ENCODE measurements at regions not wholly inside any gene's neighbourhood (a gene's known extent, or its start where the extent isn't known, plus 50 kb on each side); places are given as distances from the start of the nearest gene placed in this dataset.
"Not testable (repeated sequence)": the region's sequence is repeated elsewhere in the genome, so short reads cannot be mapped to it uniquely, and the experiment has no call there.

- DNase-seq (ENCODE audit: low spot score) = no peak
- Mint-ChIP-seq H3K27ac (no peak overlapping the region), H3K4me1 (ENCODE audit: low read depth) (no peaks in the 10 kb centered on the region), H3K27me3 (ENCODE audit: low read depth) (peaks cover under 1% of the 10 kb centered on the region), H3K4me3 (ENCODE audit: low read depth) (no peak overlapping the region), H3K9me3 (peaks cover 5% of the 10 kb centered on the region), H3K36me3 (ENCODE audit: low read depth) (no peaks in the 10 kb centered on the region)
- intact Hi-C loops (cut with micrococcal nuclease) = no loop called here
These were observed 297.5 kb downstream of the AGTPBP1 start for GRCh38 chr9:85444243-85444642.

- Mint-ChIP-seq H3K4me3 (ENCODE audit: low read depth) (no peak overlapping the region), H3K9me3 (peaks cover 5% of the 10 kb centered on the region)
These were observed 298.6 kb downstream of the AGTPBP1 start for GRCh38 chr9:85443190-85443598.

GRCh38 chr9:85439791-85440190 is 302.0 kb downstream of the AGTPBP1 start:
- H3K9me3 Mint-ChIP-seq = no peaks in the 10 kb centered on the region

More at GRCh38 chr9:85443190-85443598, 298.6 kb downstream of the AGTPBP1 start:
- Mint-ChIP-seq H3K27ac (no peak overlapping the region), H3K27me3 (ENCODE audit: low read depth) (no peaks in the 10 kb centered on the region), H3K4me1 (ENCODE audit: low read depth) (no peaks in the 10 kb centered on the region), H3K36me3 (ENCODE audit: low read depth) (no peaks in the 10 kb centered on the region)
- DNase-seq (ENCODE audit: low spot score) = no peak
- intact Hi-C loops (cut with micrococcal nuclease) = no loop called here

GRCh38 chr9:85433956-85434355 is 307.8 kb downstream of the AGTPBP1 start:
- H3K27ac Mint-ChIP-seq; DNase-seq (ENCODE audit: low spot score); H3K36me3 Mint-ChIP-seq (ENCODE audit: low read depth); intact Hi-C loops (cut with micrococcal nuclease); H3K9me3 Mint-ChIP-seq; H3K4me1 Mint-ChIP-seq (ENCODE audit: low read depth); H3K27me3 Mint-ChIP-seq (ENCODE audit: low read depth); H3K4me3 Mint-ChIP-seq (ENCODE audit: low read depth): not testable (repeated sequence)

More at GRCh38 chr9:85439791-85440190, 302.0 kb downstream of the AGTPBP1 start:
- no peak for DNase-seq (ENCODE audit: low spot score)
- Mint-ChIP-seq H3K27me3 (ENCODE audit: low read depth) (no peaks in the 10 kb centered on the region), H3K4me1 (ENCODE audit: low read depth) (no peaks in the 10 kb centered on the region), H3K36me3 (ENCODE audit: low read depth) (no peaks in the 10 kb centered on the region), H3K27ac (no peak overlapping the region), H3K4me3 (ENCODE audit: low read depth) (no peak overlapping the region)
- intact Hi-C loops (cut with micrococcal nuclease) = no loop called here

- H3K4me3 Mint-ChIP-seq (ENCODE audit: low read depth); H3K9me3 Mint-ChIP-seq; intact Hi-C loops (cut with micrococcal nuclease); DNase-seq (ENCODE audit: low spot score); H3K36me3 Mint-ChIP-seq (ENCODE audit: low read depth); H3K4me1 Mint-ChIP-seq (ENCODE audit: low read depth); H3K27ac Mint-ChIP-seq; H3K27me3 Mint-ChIP-seq (ENCODE audit: low read depth): not testable (repeated sequence)
These were observed 308.2 kb downstream of the AGTPBP1 start for GRCh38 chr9:85433551-85433950.

GRCh38 chr9:85433046-85433445 is 308.7 kb downstream of the AGTPBP1 start:
- H3K27me3 Mint-ChIP-seq (ENCODE audit: low read depth) = peaks cover 3% of the 10 kb centered on the region
- intact Hi-C loops (cut with micrococcal nuclease) = no loop called here
- no peaks in the 10 kb centered on the region for H3K4me1 Mint-ChIP-seq (ENCODE audit: low read depth)
- H3K27ac Mint-ChIP-seq = no peak overlapping the region
- H3K36me3 Mint-ChIP-seq (ENCODE audit: low read depth) = no peaks in the 10 kb centered on the region
- H3K4me3 Mint-ChIP-seq (ENCODE audit: low read depth) = no peak overlapping the region
- DNase-seq (ENCODE audit: low spot score) = no peak
- no peaks in the 10 kb centered on the region for H3K9me3 Mint-ChIP-seq

GRCh38 chr9:85432599-85432998 is 309.2 kb downstream of the AGTPBP1 start:
- H3K4me1 Mint-ChIP-seq (ENCODE audit: low read depth) = no peaks in the 10 kb centered on the region
- H3K36me3 Mint-ChIP-seq (ENCODE audit: low read depth) = no peaks in the 10 kb centered on the region
- H3K4me3 Mint-ChIP-seq (ENCODE audit: low read depth) = no peak overlapping the region
- H3K27ac Mint-ChIP-seq = no peak overlapping the region
- no peaks in the 10 kb centered on the region for H3K9me3 Mint-ChIP-seq
- peaks cover 3% of the 10 kb centered on the region for H3K27me3 Mint-ChIP-seq (ENCODE audit: low read depth)
- intact Hi-C loops (cut with micrococcal nuclease) = no loop called here
- no peak for DNase-seq (ENCODE audit: low spot score)

GRCh38 chr9:85431339-85432102 is 310.2 kb downstream of the AGTPBP1 start:
- Mint-ChIP-seq H3K27me3 (ENCODE audit: low read depth) (peaks cover 3% of the 10 kb centered on the region), H3K27ac (no peak overlapping the region), H3K4me1 (ENCODE audit: low read depth) (no peaks in the 10 kb centered on the region), H3K36me3 (ENCODE audit: low read depth) (no peaks in the 10 kb centered on the region), H3K4me3 (ENCODE audit: low read depth) (no peak overlapping the region), H3K9me3 (no peaks in the 10 kb centered on the region)
- intact Hi-C loops (cut with micrococcal nuclease) = no loop called here
- DNase-seq (ENCODE audit: low spot score) = no peak

GRCh38 chr9:85430659-85431338 is 311.0 kb downstream of the AGTPBP1 start:
- no peaks in the 10 kb centered on the region for H3K4me1 Mint-ChIP-seq (ENCODE audit: low read depth)
- H3K27me3 Mint-ChIP-seq (ENCODE audit: low read depth) = peaks cover 5% of the 10 kb centered on the region
- H3K36me3 Mint-ChIP-seq (ENCODE audit: low read depth) = no peaks in the 10 kb centered on the region
- H3K4me3 Mint-ChIP-seq (ENCODE audit: low read depth) = no peak overlapping the region
- no peak for DNase-seq (ENCODE audit: low spot score)
- no peaks in the 10 kb centered on the region for H3K9me3 Mint-ChIP-seq
- intact Hi-C loops (cut with micrococcal nuclease) = no loop called here
- H3K27ac Mint-ChIP-seq = no peak overlapping the region

GRCh38 chr9:85428230-85428629 is 313.5 kb downstream of the AGTPBP1 start:
- intact Hi-C loops (cut with micrococcal nuclease) = loop anchor here (10.0 kb wide), 2 partner anchors 177 to 1033 kb away; no protein-coding TSS in a partner anchor
- no peaks in the 10 kb centered on the region for H3K36me3 Mint-ChIP-seq (ENCODE audit: low read depth)
- peaks cover 2% of the 10 kb centered on the region for H3K4me1 Mint-ChIP-seq (ENCODE audit: low read depth)
- no peak overlapping the region for H3K4me3 Mint-ChIP-seq (ENCODE audit: low read depth)
- DNase-seq (ENCODE audit: low spot score) = no peak
- H3K27ac Mint-ChIP-seq = no peak overlapping the region
- H3K27me3 Mint-ChIP-seq (ENCODE audit: low read depth) = peaks cover 7% of the 10 kb centered on the region
- H3K9me3 Mint-ChIP-seq = no peaks in the 10 kb centered on the region

GRCh38 chr9:85427772-85428171 is 314.0 kb downstream of the AGTPBP1 start:
- no peak for DNase-seq (ENCODE audit: low spot score)
- peaks cover 7% of the 10 kb centered on the region for H3K27me3 Mint-ChIP-seq (ENCODE audit: low read depth)
- H3K4me3 Mint-ChIP-seq (ENCODE audit: low read depth) = no peak overlapping the region
- H3K9me3 Mint-ChIP-seq = no peaks in the 10 kb centered on the region
- H3K27ac Mint-ChIP-seq = no peak overlapping the region
- H3K4me1 Mint-ChIP-seq (ENCODE audit: low read depth) = peaks cover 2% of the 10 kb centered on the region
- H3K36me3 Mint-ChIP-seq (ENCODE audit: low read depth) = no peaks in the 10 kb centered on the region
- intact Hi-C loops (cut with micrococcal nuclease) = loop anchor here (10.0 kb wide), 2 partner anchors 177 to 1033 kb away; no protein-coding TSS in a partner anchor

- no peak overlapping the region for H3K4me3 Mint-ChIP-seq (ENCODE audit: low read depth)
- intact Hi-C loops (cut with micrococcal nuclease) = loop anchor here (10.0 kb wide), 2 partner anchors 180 to 1030 kb away; no protein-coding TSS in a partner anchor
- no peak overlapping the region for H3K27ac Mint-ChIP-seq
- no peaks in the 10 kb centered on the region for H3K9me3 Mint-ChIP-seq
- H3K4me1 Mint-ChIP-seq (ENCODE audit: low read depth) = peaks cover 5% of the 10 kb centered on the region
- no peaks in the 10 kb centered on the region for H3K36me3 Mint-ChIP-seq (ENCODE audit: low read depth)
- H3K27me3 Mint-ChIP-seq (ENCODE audit: low read depth) = peaks cover 7% of the 10 kb centered on the region
- peak; percentile 43 for DNase-seq (ENCODE audit: low spot score)
These were observed 316.6 kb downstream of the AGTPBP1 start for GRCh38 chr9:85425153-85425611.

- no peak for DNase-seq (ENCODE audit: low spot score)
- no peaks in the 10 kb centered on the region for H3K9me3 Mint-ChIP-seq
- no peak overlapping the region for H3K4me3 Mint-ChIP-seq (ENCODE audit: low read depth)
- no peaks in the 10 kb centered on the region for H3K36me3 Mint-ChIP-seq (ENCODE audit: low read depth)
- intact Hi-C loops (cut with micrococcal nuclease) = loop anchor here (10.0 kb wide), 2 partner anchors 181 to 1029 kb away; no protein-coding TSS in a partner anchor
- H3K27ac Mint-ChIP-seq = no peak overlapping the region
- peaks cover 5% of the 10 kb centered on the region for H3K4me1 Mint-ChIP-seq (ENCODE audit: low read depth)
- H3K27me3 Mint-ChIP-seq (ENCODE audit: low read depth) = peaks cover 7% of the 10 kb centered on the region
These were observed 318.3 kb downstream of the AGTPBP1 start for GRCh38 chr9:85423422-85423821.

All from activated T-helper 2 cell treated with anti-CD3 and anti-CD28 coated beads, Interferon-gamma antibody, Interleukin-2, Interleukin-4, amounts not matched to agents 10 μg/mL and 5 μg/mL and 100 μg/mL, durations not matched to agents 14 hours and 24 hours and 36 hours (primary cell).